Sciatic nerve (tissue), 2 donors: ENCODE measurements at regions not wholly inside any gene's neighbourhood (a gene's known extent, or its start where the extent isn't known, plus 50 kb on each side); places are given as distances from the start of the nearest gene placed in this dataset.

Experiments used
- ATAC-seq: fragments of 200-7000 bp; cut with Tn5 transposase; one replicate; pipeline ENCODE4 v1.9.1; 2020; ENCODE audit warnings: mild to moderate bottlenecking, moderate library complexity
- DNase-seq: peaks from one replicate; pipeline ENCODE4 v3.0.0-alpha.2; 2020; ENCODE audit warnings: low spot score
- intact Hi-C: fragments of 100-400 bp; cut with DNase I; formaldehyde crosslinking; loops from one replicate; pipeline ENCODE4 v1.14.2; 2022
- donor health status: DM: no; HTN: no; CAD: no.
- donor health status: DM: no; HTN: no; CAD: no.

- intact Hi-C loops: no loop called here
- DNase-seq: no peak
- no peak for ATAC-seq
These were observed 354.3 kb downstream of the GPAT3 start for GRCh38 chr4:83890231-83890630.

DNA sequence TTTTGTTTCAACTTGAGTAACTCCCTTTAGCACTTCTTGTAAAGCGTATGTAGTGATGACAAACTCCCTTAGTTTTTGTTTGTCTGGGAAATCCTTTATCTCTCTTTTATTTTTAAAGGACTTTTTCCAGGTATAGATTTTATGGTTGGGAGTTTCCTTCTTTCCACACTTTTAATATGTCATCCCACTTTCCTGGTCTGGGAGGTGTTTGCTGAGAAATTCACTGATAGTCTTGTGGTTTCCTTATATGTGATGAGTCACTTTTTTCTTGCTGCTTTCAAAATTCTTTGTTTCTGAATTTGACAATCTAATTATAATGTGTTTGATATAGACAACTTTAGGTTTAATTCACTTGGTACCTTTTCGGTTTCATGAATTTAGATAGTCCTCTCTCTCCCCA lies 353.9 kb downstream of the GPAT3 start:
- DNase-seq: no peak
- intact Hi-C loops: no loop called here
- ATAC-seq: no peak

DNA sequence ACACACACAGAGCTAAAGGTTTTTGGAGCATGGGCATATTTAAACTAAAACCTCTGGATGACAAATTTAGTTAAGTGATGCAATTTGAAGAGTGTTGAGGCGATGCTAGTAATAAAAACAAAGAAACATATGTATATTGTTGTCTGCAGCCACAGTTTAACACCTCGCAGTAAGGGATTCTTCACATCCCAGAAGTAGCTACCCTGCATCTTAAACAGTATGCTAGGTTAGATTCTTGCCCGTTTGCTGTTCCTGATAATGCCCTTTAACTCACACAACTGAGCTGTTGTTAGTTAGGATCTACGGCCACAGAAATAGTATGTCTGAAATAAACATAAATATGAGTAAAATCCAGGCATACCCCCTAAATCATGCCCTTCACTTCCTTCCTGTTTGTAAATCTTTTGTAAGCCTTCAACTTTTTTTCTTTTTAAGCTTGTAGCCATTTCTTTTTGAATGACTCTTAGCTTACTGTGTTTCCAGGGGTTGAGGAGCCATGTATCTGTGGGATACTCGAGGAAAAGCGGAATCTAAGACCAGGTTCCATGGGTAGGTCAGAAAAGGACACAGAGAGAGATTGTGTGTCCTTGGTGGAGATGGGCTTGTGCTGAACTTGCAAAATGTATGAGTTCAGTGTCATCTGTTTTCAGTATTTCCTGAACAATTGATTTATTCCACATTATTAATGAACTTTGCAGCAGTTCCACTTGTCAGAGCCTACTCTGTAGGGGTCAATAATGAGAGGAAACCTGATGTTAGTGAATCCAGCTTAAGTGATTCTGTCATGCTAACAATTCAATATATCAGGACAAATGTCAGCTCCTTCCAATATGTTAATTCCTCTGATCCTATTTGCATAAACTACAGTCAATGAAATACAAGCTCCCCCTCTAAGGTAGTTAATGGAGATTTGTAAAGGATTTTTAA lies 349.6 kb downstream of the GPAT3 start:
- ATAC-seq: no peak
- DNase-seq: no peak
- intact Hi-C loops: no loop called here

GRCh38 chr4:83876047-83876446 lies 340.1 kb downstream of the GPAT3 start:
- intact Hi-C loops: no loop called here
- DNase-seq (no peak), ATAC-seq (no peak)

DNA sequence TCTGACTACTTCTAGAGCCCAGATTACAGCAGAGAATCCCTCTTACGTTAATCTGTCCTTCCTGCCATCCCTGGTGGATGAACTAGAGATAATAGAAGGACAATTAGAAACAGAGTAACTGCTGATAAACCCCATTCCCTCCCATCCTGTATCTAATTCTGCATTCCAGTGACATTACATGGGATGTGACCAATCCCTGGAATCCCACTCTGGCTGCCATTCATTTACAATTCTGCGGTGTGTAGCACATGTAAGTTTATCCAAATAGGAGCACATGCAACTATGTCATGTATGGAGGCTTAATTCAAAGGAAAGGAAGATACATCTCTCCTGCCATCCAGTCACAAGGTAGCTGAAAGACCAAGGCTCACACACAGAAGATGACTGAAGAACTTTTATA lies 339.5 kb downstream of the GPAT3 start:
- intact Hi-C loops: no loop called here
- ATAC-seq (no peak), DNase-seq (no peak)

DNA sequence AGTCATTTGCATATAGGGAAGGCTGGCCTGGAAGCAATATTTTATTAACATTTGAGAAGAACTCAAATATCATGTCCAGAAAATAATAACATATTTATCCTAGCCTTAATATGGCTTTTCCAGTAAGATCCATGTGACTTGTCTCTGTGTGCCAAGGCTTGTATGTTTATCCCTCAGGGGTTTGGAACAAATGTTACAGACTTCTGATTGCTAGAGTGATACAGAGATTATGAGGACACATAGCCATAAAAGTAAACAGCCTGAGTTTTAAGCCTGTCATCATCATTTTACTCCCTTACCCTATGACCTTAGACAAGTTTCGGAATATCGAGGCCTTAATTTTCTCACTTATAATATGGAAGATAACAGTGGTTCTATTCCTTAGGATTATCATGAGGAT lies 338.1 kb downstream of the GPAT3 start:
- intact Hi-C loops: no loop called here
- DNase-seq (no peak), ATAC-seq (no peak)

GRCh38 chr4:83870328-83870950 lies 334.5 kb downstream of the GPAT3 start:
- DNase-seq (no peak), ATAC-seq (no peak)
- intact Hi-C loops: no loop called here

DNA sequence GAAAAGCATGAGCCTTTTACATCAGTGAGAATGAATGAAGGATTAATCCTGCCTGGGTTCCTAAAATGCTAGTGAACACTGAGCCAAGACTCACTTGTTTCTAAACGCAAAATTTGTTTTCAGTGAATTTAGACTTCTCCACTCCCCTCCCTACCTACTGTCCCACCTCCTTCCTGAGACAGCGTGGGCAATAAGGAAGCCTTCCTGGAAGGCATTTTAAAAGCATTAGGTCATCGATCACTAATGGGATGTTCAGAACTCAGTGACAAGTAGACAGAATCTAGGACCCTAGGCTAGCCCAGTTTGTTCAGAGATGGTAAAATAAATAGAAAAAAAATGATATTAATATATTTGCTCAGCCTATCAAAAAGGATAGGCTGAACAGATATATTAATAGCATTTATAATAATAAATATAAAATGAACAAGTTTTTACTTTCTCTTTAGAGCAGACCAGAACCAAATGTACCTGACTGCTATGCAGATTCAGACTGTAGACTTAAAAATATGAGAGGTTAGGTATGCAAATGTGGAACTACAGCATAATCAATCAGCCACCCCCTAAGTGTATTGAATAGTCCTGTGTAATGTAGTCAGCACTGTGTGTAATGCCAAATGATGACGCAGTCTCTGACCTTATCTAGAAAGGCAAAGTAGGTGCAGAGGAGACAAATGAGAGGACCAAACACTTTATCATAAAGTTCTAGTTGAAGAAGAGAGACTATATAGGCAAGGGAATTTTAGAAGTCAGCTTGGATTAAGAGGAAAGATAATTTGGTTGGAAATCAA lies 331.1 kb downstream of the GPAT3 start:
- ATAC-seq (no peak), DNase-seq (no peak)
- intact Hi-C loops: no loop called here

DNA sequence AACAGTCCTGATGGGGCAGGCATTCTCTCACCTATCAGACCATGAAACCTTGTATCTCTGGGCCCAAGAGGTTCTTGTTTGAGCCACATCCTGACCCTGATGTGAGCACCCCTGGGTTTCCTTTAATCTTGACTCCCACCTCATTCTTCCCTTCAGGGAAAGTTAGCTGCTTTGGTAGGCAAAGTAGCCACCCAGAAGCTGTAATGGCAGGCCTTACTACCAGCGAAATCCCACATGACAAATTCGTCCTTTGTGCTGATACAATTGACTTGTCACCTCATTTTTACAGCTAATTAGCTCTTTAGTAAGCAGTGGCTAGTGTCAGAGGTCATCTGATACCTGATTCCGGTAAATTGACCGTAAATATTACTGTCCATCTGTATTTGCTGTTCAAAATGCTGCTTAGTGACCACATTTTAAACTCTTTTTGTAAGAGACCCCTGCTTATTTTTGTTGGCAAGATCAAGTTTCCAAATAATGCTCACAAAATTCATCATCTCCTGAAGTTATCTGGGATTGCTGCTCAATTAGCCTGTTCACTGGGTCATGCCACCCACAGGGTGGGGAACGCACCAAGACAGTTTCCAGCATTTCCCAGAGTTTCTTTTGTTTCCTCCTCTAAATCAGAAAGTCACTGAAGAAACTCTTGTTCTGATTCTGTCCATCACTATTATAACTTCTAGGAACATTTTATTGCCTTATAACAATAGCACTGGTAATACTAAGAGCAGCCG lies 329.7 kb downstream of the GPAT3 start:
- intact Hi-C loops: no loop called here
- DNase-seq (no peak), ATAC-seq (no peak)

DNA sequence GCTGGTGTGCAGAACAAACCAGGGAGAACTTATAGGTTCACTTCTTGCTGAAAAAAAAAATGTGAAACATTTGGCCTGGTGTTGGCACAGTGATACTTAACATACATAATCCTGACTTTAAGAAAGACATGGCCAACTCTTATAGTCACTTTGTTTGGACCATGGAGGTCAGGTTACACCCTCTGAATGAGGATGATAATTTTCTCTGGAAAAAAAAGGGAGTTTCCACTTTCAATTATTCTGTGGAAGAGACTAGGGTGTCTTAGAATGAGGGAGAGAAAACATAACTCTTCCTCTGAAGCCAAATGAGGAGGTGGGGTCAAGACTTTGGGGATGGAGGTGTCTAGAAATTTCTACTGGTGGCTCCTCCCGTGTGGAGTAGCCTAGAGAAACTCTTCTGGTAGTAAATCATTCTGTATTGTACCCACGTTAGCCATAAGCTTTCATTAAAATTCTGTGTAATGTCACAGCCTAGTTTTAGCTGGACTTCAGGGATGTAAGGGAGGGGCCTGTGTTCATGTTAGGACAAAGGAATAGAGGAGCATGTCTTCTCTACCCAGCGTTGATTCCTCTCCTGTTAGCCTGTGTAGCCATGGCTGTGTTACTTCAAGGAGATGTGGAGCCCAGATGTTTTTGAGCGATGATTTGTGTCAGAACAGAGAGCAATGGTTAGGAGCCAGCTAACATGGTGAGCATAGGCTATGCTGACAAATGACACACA lies 328.3 kb downstream of the GPAT3 start:
- no peak for ATAC-seq
- intact Hi-C loops: no loop called here
- no peak for DNase-seq

DNA sequence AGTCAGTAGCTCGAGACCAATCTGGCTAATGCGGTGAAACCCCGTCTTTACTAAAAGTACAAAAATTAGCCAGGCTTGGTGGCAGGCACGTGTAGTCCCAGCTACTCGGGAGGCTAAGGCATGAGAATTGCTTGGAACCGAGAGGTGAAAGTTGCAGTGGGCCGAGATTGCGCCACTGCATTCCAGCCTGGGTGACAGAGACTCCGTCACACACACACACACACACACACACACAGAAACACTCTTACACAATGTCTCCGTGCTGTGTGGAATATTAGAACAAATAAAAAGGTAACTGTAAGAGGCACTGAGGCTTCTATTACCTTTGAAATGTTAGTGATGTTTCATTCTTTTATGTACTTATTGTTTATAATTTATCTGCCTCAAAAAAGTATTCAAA lies 326.6 kb downstream of the GPAT3 start:
- intact Hi-C loops: no loop called here
- no peak for DNase-seq
- ATAC-seq: no peak

- DNase-seq (no peak), ATAC-seq (no peak)
- intact Hi-C loops: no loop called here
These were observed 324.3 kb downstream of the GPAT3 start for GRCh38 chr4:83860200-83860599.

DNA sequence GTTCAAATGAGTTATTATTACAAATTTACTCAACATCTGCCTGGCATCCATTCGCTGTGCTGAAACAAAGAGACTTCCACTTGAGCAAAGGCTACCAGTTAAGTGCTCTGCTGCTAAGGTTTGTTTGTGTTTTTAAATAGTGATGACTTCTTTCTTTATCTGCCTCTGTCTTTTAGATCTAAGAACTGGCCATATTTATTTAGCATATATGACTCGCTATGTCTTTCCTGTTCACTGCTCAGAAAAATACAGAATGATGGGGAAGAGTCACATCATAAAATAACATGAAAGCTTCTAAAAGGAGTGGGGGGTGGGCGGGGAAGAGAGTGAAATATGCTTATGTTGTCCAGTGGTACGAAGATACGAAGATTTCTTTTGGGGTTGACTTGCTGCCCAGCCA lies 322.2 kb downstream of the GPAT3 start:
- DNase-seq (no peak), ATAC-seq (no peak)
- intact Hi-C loops: no loop called here

DNA sequence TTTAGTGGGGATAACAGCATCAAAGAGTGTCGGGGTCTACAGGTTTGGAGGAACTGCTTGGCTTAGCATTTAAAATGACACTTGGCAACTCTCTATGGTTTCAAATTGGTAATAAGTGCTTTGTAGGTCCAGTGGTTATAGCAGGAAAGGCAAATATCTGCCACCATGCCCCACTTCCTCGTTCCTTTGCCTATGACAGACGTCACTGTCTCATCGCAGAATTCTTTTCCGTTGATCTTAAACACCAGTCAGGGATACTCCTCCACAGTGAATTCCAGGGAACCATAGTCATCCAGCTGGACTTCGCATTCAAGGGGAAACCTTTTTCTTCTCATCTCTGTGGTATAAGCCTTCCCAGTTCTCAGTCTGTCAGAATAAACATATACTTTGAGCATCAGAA lies 319.1 kb downstream of the GPAT3 start:
- ATAC-seq (no peak), DNase-seq (no peak)
- intact Hi-C loops: no loop called here

- ATAC-seq (no peak), DNase-seq (no peak)
- intact Hi-C loops: no loop called here
These were observed 316.2 kb downstream of the GPAT3 start for GRCh38 chr4:83852085-83852451.

DNA sequence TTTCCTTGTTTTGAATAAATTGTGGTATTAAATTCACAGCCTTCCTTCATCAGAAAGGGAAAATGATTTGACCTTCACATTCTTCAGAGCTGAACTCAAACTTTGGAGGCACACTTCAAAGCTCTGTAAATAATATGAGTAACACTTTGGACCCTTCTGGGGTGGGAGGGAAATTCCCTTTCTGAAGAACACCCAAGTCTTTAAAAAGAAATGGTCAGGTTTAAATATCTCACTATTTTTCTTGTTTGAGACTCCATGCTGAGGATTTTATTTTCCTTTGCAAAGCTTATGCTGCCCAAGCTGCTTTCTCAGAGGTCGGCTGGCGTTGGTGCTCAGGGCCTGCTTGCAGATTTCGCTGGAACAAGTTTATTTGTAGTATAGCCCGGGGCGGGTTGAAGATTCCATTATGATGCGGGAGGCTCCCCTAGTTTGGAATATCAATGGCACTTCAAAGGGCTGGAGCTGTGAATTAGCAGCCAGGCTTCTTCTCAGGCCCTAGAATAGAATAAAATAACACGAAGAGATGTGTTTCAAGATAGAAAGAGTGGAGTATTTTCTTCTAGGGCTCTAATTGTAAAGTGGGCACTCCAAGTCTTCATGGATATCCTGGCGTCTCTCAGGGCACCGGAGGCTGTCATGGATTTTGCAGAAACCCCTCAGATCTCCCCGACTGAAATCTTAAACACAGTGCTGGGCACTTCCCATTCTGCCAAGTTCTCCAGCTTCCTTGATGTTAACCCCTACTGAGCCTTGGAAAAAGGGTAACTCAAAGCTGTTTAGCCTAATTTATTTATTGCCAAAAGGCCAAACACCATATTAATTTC lies 315.6 kb downstream of the GPAT3 start:
- ATAC-seq (peak; percentile 30), DNase-seq (no peak)
- intact Hi-C loops: no loop called here

DNA sequence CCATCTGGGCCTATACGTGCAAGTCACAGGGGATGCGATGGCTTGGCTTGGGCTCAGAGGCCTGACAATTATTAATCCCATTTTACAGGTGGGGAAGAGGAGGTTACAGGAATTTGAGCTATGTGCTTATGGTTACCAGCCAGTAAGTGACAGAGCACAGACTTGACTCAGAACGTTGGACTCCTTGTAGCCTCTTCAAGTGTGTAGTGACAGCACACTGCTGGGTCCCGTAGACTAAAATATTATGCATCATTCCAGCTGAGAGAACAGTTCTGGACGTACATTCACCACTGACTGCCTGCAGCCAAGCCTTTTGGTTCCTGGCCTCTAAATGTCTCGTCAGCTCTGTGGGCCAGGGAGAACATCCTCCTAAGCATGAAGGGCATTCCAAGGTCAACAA lies 314.5 kb downstream of the GPAT3 start:
- ATAC-seq: no peak
- no peak for DNase-seq
- intact Hi-C loops: no loop called here
